ENCODE measurements at regions not wholly inside any gene's neighbourhood (a gene's known extent, or its start where the extent isn't known, plus 50 kb on each side); places are given as distances from the start of the nearest gene placed in this dataset.

GRCh38 chr4:56208103-56208502 is 179.2 kb downstream of the AASDH start:
- no peak for TF ChIP-seq CTCF (IDR thresholded peaks at IDR 0.05; ENCODE audit: unreplicated experiment)
- no peak for DNase-seq (ENCODE audit: low spot score in 2 of 2, unreplicated experiment in 2 of 2)
- Mint-ChIP-seq H3K4me1 (no peaks in the 10 kb centered on the region), H3K4me3 (no peak overlapping the region), H3K27ac (no peak overlapping the region), H3K36me3 (peaks cover 16% of the 10 kb centered on the region), H3K27me3 (ENCODE audit: low read depth) (no peaks in the 10 kb centered on the region), H3K9me3 (peaks cover 10% of the 10 kb centered on the region)

- H3K27me3 Mint-ChIP-seq (ENCODE audit: low read depth), result no peaks in the 10 kb centered on the region
Measured at GRCh38 chr4:56206258-56206657, 181.0 kb downstream of the AASDH start.

GRCh38 chr4:56200275-56200674 is 187.0 kb downstream of the AASDH start:
- Mint-ChIP-seq H3K9me3 (no peaks in the 10 kb centered on the region), H3K4me3 (no peak overlapping the region), H3K4me1 (peaks cover 7% of the 10 kb centered on the region), H3K36me3 (peaks cover 7% of the 10 kb centered on the region), H3K27ac (no peak overlapping the region), H3K27me3 (ENCODE audit: low read depth) (no peaks in the 10 kb centered on the region)
- DNase-seq (ENCODE audit: low spot score in 2 of 2, unreplicated experiment in 2 of 2), result no peak
- TF ChIP-seq CTCF (IDR thresholded peaks at IDR 0.05; ENCODE audit: unreplicated experiment), result no peak

More at GRCh38 chr4:56206258-56206657, 181.0 kb downstream of the AASDH start:
- Mint-ChIP-seq H3K27ac (no peak overlapping the region), H3K9me3 (peaks cover 3% of the 10 kb centered on the region), H3K36me3 (peaks cover 13% of the 10 kb centered on the region), H3K4me1 (no peaks in the 10 kb centered on the region), H3K4me3 (no peak overlapping the region)
- no peak for DNase-seq (ENCODE audit: low spot score in 2 of 2, unreplicated experiment in 2 of 2)
- TF ChIP-seq CTCF (IDR thresholded peaks at IDR 0.05; ENCODE audit: unreplicated experiment), result no peak

GRCh38 chr4:56198265-56198664 is 189.0 kb downstream of the AASDH start:
- no peak for DNase-seq (ENCODE audit: low spot score in 2 of 2, unreplicated experiment in 2 of 2)
- no peaks in the 10 kb centered on the region for H3K9me3 Mint-ChIP-seq
- peaks cover 13% of the 10 kb centered on the region for H3K4me1 Mint-ChIP-seq
- peaks cover 7% of the 10 kb centered on the region for H3K36me3 Mint-ChIP-seq
- no peak overlapping the region for H3K4me3 Mint-ChIP-seq
- no peak for TF ChIP-seq CTCF (IDR thresholded peaks at IDR 0.05; ENCODE audit: unreplicated experiment)
- no peak overlapping the region for H3K27ac Mint-ChIP-seq
- no peaks in the 10 kb centered on the region for H3K27me3 Mint-ChIP-seq (ENCODE audit: low read depth)

- H3K4me3 Mint-ChIP-seq, result no peak overlapping the region
- no peaks in the 10 kb centered on the region for H3K27me3 Mint-ChIP-seq (ENCODE audit: low read depth)
- DNase-seq (ENCODE audit: low spot score in 2 of 2, unreplicated experiment in 2 of 2), result no peak
- H3K36me3 Mint-ChIP-seq, result peaks cover 12% of the 10 kb centered on the region
- H3K4me1 Mint-ChIP-seq, result peaks cover 13% of the 10 kb centered on the region
- peaks cover 4% of the 10 kb centered on the region for H3K9me3 Mint-ChIP-seq
- H3K27ac Mint-ChIP-seq, result no peak overlapping the region
- TF ChIP-seq CTCF (IDR thresholded peaks at IDR 0.05; ENCODE audit: unreplicated experiment), result no peak
Measured at GRCh38 chr4:56197387-56197786, 189.9 kb downstream of the AASDH start.

GRCh38 chr4:56195025-56195424 is 192.3 kb downstream of the AASDH start:
- Mint-ChIP-seq H3K4me3 (no peak overlapping the region), H3K36me3 (peaks cover 27% of the 10 kb centered on the region), H3K4me1 (peaks cover 13% of the 10 kb centered on the region), H3K9me3 (peaks cover 17% of the 10 kb centered on the region), H3K27me3 (ENCODE audit: low read depth) (no peaks in the 10 kb centered on the region), H3K27ac (peak overlapping the region; percentile 10)
- TF ChIP-seq CTCF (IDR thresholded peaks at IDR 0.05; ENCODE audit: unreplicated experiment), result no peak
- no peak for DNase-seq (ENCODE audit: low spot score in 2 of 2, unreplicated experiment in 2 of 2)
